ENCODE measurements at regions not wholly inside any gene's neighbourhood (a gene's known extent, or its start where the extent isn't known, plus 50 kb on each side); places are given as distances from the start of the nearest gene placed in this dataset.

DNA sequence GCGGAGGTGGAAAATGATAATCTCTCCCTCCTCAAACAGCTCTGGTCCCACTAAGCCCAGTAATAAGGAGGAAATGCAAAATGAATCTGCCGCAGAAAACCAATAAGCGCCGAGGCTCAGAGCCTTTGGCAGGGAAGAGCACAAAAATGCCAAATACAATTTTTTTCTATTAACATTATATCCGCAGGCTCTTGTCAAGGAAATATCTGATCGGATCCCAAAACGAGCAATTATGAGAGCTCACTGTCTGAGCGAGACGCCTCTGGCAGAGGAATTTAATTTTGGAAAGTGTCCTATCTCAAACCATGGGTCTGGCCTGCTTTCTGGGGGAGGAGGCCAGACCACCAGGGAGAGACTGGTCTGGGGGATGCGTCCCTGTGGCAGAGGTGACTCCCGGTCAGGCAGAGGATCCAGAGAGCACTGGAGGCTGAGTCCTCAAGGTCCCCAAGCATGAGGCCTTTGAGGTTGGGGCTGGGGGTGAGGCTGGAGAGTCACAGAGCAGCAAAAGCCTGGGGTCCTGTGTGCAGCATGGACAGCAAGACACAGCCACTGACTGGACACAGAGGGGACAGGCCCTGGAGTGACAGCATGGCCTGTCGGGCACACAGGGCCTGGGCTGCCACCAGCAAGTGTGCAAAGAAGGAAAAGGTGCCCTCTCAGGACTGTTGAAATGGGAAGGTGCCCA, 342.8 kb upstream of the SFSWAP start:
- Histone ChIP-seq H3K9me2 (ENCODE audit: insufficient read depth, low read length) (no peaks in the 10 kb centered on the region), H3F3A (ENCODE audit: insufficient read depth, low read length, poor library complexity, severe bottlenecking) (no peaks in the 10 kb centered on the region), H3K79me2 (replicated peaks; ENCODE audit: insufficient read depth, low read length) (no peaks in the 10 kb centered on the region), H3K9ac (ENCODE audit: low read length) (no peak overlapping the region), H3K4me3 (ENCODE audit: low read length) (no peak overlapping the region), H4K20me1 (ENCODE audit: insufficient read depth) (no peaks in the 10 kb centered on the region), H3K9me3 (ENCODE audit: low read length) (no peaks in the 10 kb centered on the region), H3K4me2 (ENCODE audit: low read length) (no peak overlapping the region), H3K27ac (ENCODE audit: low read length) (no peak overlapping the region), H3K36me3 (ENCODE audit: insufficient read depth, low read length) (no peaks in the 10 kb centered on the region), H3K27me3 (ENCODE audit: insufficient read depth, low read depth, low read length) (no peaks in the 10 kb centered on the region), H2AFZ (ENCODE audit: low read depth, low read length) (no peak overlapping the region)
- TF ChIP-seq MXI1 (conservative IDR thresholded peaks at IDR 0.05; ENCODE audit: poor library complexity, severe bottlenecking) (no peak), RAD21 (conservative IDR thresholded peaks at IDR 0.05) (no peak), SMC3 (conservative IDR thresholded peaks at IDR 0.05; ENCODE audit: poor library complexity) (no peak)
- TF ChIP-seq, protein P1, sequence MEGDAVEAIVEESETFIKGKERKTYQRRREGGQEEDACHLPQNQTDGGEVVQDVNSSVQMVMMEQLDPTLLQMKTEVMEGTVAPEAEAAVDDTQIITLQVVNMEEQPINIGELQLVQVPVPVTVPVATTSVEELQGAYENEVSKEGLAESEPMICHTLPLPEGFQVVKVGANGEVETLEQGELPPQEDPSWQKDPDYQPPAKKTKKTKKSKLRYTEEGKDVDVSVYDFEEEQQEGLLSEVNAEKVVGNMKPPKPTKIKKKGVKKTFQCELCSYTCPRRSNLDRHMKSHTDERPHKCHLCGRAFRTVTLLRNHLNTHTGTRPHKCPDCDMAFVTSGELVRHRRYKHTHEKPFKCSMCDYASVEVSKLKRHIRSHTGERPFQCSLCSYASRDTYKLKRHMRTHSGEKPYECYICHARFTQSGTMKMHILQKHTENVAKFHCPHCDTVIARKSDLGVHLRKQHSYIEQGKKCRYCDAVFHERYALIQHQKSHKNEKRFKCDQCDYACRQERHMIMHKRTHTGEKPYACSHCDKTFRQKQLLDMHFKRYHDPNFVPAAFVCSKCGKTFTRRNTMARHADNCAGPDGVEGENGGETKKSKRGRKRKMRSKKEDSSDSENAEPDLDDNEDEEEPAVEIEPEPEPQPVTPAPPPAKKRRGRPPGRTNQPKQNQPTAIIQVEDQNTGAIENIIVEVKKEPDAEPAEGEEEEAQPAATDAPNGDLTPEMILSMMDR (IDR thresholded peaks at IDR 0.05; ENCODE audit: poor library complexity, severe bottlenecking): no peak
- TF ChIP-seq, protein P2, sequence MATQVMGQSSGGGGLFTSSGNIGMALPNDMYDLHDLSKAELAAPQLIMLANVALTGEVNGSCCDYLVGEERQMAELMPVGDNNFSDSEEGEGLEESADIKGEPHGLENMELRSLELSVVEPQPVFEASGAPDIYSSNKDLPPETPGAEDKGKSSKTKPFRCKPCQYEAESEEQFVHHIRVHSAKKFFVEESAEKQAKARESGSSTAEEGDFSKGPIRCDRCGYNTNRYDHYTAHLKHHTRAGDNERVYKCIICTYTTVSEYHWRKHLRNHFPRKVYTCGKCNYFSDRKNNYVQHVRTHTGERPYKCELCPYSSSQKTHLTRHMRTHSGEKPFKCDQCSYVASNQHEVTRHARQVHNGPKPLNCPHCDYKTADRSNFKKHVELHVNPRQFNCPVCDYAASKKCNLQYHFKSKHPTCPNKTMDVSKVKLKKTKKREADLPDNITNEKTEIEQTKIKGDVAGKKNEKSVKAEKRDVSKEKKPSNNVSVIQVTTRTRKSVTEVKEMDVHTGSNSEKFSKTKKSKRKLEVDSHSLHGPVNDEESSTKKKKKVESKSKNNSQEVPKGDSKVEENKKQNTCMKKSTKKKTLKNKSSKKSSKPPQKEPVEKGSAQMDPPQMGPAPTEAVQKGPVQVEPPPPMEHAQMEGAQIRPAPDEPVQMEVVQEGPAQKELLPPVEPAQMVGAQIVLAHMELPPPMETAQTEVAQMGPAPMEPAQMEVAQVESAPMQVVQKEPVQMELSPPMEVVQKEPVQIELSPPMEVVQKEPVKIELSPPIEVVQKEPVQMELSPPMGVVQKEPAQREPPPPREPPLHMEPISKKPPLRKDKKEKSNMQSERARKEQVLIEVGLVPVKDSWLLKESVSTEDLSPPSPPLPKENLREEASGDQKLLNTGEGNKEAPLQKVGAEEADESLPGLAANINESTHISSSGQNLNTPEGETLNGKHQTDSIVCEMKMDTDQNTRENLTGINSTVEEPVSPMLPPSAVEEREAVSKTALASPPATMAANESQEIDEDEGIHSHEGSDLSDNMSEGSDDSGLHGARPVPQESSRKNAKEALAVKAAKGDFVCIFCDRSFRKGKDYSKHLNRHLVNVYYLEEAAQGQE (IDR thresholded peaks at IDR 0.05; ENCODE audit: borderline replicate concordance): no peak

DNA sequence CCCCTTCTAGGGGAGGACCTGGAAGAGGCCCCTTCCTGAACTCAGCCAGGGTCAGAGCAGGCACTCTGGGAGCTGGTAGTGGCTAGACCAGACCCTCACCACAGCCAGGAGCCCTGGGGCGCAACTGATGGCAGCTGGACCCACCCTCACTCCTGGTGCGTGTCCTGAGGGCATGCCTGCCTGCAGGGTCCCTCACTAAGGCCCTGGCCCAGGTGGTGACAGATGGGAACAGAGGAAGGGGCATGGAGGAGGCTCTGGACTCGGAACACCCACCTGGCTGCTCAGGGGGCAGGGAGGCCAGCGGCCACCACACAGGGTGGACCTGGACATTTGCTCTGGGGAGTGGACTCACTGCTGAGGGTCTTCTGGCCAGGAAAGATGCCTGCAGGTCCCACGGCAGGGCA, 342.2 kb upstream of the SFSWAP start:
- no peaks in the 10 kb centered on the region for H3K9me2 ChIP-seq (ENCODE audit: insufficient read depth, low read length)
- no peaks in the 10 kb centered on the region for H3F3A ChIP-seq (ENCODE audit: insufficient read depth, low read length, poor library complexity, severe bottlenecking)
- H3K9me3 ChIP-seq (ENCODE audit: low read length): no peaks in the 10 kb centered on the region

More for the DNA sequence above, 342.2 kb upstream of the SFSWAP start:
- Histone ChIP-seq H3K4me3 (ENCODE audit: low read length) (no peak overlapping the region), H4K20me1 (ENCODE audit: insufficient read depth) (no peaks in the 10 kb centered on the region), H2AFZ (ENCODE audit: low read depth, low read length) (no peak overlapping the region), H3K4me2 (ENCODE audit: low read length) (no peak overlapping the region), H3K27me3 (ENCODE audit: insufficient read depth, low read depth, low read length) (no peaks in the 10 kb centered on the region), H3K9ac (ENCODE audit: low read length) (no peak overlapping the region), H3K36me3 (ENCODE audit: insufficient read depth, low read length) (no peaks in the 10 kb centered on the region), H3K79me2 (replicated peaks; ENCODE audit: insufficient read depth, low read length) (no peaks in the 10 kb centered on the region), H3K27ac (ENCODE audit: low read length) (no peak overlapping the region)
- TF ChIP-seq MXI1 (conservative IDR thresholded peaks at IDR 0.05; ENCODE audit: poor library complexity, severe bottlenecking) (no peak), SMC3 (conservative IDR thresholded peaks at IDR 0.05; ENCODE audit: poor library complexity) (no peak), POLR2AphosphoS5 (IDR thresholded peaks at IDR 0.05) (no peak), RAD21 (conservative IDR thresholded peaks at IDR 0.05) (no peak), EP300 (conservative IDR thresholded peaks at IDR 0.05; ENCODE audit: poor library complexity, severe bottlenecking) (no peak), TAF1 (IDR thresholded peaks at IDR 0.05; ENCODE audit: low read depth) (no peak)
- TF ChIP-seq, protein P2 (IDR thresholded peaks at IDR 0.05; ENCODE audit: borderline replicate concordance): no peak
- TF ChIP-seq, protein P1 (IDR thresholded peaks at IDR 0.05; ENCODE audit: poor library complexity, severe bottlenecking): no peak

Data from neural cell (in vitro differentiated cells).